Endothelial cell of umbilical vein (primary cell): ENCODE measurements at regions not wholly inside any gene's neighbourhood (a gene's known extent, or its start where the extent isn't known, plus 50 kb on each side); places are given as distances from the start of the nearest gene placed in this dataset.

ENCODE experiments used
- EZH2 ChIP-seq: IDR thresholded peaks from 2 replicates; pipeline ENCODE4 v1.6.1; 2012; ENCODE audit warnings: borderline replicate concordance, low read depth, mild to moderate bottlenecking, moderate library complexity, low read length, inconsistent platforms; ENCODE audit not compliant: severe bottlenecking
- FOS ChIP-seq: IDR thresholded peaks from 2 replicates; pipeline ENCODE4 v1.6.1; 2011; ENCODE audit warnings: mild to moderate bottlenecking, low read length, moderate library complexity, borderline replicate concordance; ENCODE audit not compliant: insufficient read depth
- POLR2A ChIP-seq: IDR thresholded peaks from 2 replicates; pipeline ENCODE4 v1.6.1; 2012; ENCODE audit warnings: low read depth, mild to moderate bottlenecking, control low read depth, low read length
- POLR2AphosphoS5 ChIP-seq: IDR thresholded peaks from 2 replicates; pipeline ENCODE4 v1.6.1; 2012; ENCODE audit warnings: low read depth, mild to moderate bottlenecking, control low read depth, low read length, moderate library complexity; ENCODE audit not compliant: insufficient read depth
- TF ChIP-seq, protein P1 (sequence below), 2 donors: IDR thresholded peaks; 1 replicate in 1 of 2; 2 replicates in 1 of 2; pipeline ENCODE4 v1.5.1; 2011; ENCODE audit warnings: low read length in 2 of 2, mild to moderate bottlenecking in 2 of 2, moderate library complexity in 2 of 2, control low read depth in 1 of 2, inconsistent platforms in 1 of 2, low read depth in 1 of 2; ENCODE audit not compliant: insufficient read depth in 1 of 2; ENCODE audit errors: extremely low read depth in 1 of 2
- TF ChIP-seq, protein P2 (sequence below): IDR thresholded peaks from 2 replicates; pipeline ENCODE4 v1.6.1; 2011; ENCODE audit not compliant: insufficient read depth, insufficient read length

DNA sequence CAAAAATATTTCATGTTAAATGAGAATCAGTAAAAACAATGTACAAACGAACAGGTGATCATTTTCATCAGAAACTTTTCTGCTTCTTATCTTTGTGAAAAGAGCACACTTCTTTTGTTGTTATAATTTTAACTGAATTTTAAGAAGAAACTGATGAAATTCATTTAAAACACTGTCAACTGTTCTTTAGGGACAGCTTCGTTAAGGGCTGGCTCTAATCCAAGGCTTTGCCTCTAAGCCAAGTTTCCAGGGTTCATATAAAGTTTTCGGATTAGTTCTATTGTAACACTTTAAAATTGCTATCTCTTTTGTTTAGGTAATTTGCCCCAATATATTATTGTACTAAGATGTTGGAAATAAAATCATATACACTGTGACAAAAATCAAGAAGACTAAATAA is 559.2 kb downstream of the TUSC1 start:
- TF ChIP-seq POLR2A (no peak), EZH2 (no peak), POLR2AphosphoS5 (no peak), FOS (no peak)
- TF ChIP-seq, protein P1, sequence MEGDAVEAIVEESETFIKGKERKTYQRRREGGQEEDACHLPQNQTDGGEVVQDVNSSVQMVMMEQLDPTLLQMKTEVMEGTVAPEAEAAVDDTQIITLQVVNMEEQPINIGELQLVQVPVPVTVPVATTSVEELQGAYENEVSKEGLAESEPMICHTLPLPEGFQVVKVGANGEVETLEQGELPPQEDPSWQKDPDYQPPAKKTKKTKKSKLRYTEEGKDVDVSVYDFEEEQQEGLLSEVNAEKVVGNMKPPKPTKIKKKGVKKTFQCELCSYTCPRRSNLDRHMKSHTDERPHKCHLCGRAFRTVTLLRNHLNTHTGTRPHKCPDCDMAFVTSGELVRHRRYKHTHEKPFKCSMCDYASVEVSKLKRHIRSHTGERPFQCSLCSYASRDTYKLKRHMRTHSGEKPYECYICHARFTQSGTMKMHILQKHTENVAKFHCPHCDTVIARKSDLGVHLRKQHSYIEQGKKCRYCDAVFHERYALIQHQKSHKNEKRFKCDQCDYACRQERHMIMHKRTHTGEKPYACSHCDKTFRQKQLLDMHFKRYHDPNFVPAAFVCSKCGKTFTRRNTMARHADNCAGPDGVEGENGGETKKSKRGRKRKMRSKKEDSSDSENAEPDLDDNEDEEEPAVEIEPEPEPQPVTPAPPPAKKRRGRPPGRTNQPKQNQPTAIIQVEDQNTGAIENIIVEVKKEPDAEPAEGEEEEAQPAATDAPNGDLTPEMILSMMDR (IDR thresholded peaks at IDR 0.05; ENCODE audit: extremely low read depth in 1 of 2, insufficient read depth in 1 of 2, low read depth in 1 of 2, low read length in 2 of 2) = no peak
- TF ChIP-seq, protein P2, sequence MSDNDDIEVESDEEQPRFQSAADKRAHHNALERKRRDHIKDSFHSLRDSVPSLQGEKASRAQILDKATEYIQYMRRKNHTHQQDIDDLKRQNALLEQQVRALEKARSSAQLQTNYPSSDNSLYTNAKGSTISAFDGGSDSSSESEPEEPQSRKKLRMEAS = no peak
